ENCODE measurements at regions not wholly inside any gene's neighbourhood (a gene's known extent, or its start where the extent isn't known, plus 50 kb on each side); places are given as distances from the start of the nearest gene placed in this dataset.

DNA sequence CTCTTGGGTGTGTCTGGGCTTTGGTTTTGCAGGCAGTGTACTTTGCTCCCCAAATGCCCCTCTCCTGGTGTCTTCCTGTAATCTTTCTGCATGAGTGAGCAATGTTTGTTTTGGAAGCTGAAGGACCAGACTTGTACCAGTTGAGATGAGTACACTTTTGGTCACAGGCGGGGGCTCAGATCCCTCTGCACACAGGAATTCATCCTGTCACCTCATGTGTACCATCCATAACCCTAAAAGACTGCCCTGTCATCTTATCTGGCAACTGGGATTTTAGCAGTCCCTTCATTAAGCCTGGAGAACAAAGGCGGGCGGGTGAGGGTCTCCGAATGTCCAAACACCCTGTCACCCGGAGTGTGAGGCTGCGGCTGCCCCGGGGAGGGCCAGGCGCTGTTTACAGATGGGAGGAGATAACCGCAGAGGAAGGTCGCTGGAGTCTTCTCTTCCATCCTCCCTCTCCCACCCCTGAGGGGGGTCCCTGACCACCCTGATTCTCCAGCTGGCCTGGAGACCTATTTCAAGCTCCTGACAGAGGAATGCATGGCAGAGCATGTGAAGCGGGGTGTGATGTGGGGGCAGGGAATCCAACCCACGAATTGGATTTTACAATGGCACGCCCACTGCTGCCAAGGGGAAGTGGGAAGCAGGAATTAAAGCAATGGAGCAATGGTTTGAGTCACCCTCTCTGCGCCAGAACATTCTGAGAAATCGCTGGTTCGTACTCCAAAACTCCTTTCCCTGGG, 158.2 kb upstream of the MYCN start:
- no peak for DNase-seq

- DNase-seq = no peak
Measured at GRCh38 chr2:15782769-15783294, 157.5 kb upstream of the MYCN start.

- DNase-seq = no peak
Measured at GRCh38 chr2:15783489-15783888, 156.9 kb upstream of the MYCN start.

- no peak for DNase-seq
Measured at GRCh38 chr2:15784106-15784885, 156.1 kb upstream of the MYCN start.

DNA sequence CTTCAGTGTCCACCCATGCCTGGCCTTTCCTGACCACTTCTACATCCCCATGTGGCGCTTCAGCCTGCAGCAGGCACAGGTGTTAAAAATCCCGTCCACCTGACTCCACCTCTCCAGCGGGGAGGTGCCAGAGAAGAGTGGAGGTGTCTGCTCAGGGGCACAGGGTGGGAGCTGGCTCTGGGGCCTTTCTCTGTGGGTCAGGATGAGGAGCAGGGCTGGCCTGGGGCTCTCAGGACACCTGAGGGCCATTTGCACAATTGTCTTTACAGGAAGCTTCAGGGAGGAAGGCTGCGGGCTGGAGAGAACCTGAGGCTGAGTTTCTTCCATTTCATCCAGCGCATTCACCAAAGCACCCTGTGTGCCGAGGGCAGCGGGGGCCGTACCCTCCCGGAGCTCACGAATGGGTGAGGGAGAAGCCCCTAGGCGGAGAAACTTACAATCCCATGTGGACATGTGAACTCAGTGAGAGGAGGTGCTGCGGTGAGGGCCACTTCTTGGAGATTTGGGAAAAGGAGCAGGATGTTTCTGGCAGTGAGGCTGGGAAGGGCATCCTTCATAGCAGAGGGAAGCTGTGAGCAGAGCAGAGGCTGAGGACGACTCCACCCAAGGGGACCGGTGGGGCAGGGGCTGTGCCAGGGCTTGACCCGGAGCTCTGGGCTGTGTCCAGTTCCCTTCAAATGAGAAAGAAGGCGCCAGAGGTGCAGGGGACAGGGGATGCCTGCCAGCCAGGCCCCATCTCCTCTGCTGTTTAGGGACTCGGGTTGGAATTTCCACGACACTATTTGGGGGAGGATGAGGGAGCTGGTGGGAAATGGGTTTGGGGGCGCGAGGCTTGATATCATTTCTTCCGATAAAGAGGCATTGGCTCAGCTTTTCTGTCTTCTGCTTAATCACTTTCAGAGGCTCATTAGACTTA, 155.2 kb upstream of the MYCN start:
- no peak for DNase-seq

GRCh38 chr2:15786003-15786654, 154.2 kb upstream of the MYCN start:
- DNase-seq = no peak

DNA sequence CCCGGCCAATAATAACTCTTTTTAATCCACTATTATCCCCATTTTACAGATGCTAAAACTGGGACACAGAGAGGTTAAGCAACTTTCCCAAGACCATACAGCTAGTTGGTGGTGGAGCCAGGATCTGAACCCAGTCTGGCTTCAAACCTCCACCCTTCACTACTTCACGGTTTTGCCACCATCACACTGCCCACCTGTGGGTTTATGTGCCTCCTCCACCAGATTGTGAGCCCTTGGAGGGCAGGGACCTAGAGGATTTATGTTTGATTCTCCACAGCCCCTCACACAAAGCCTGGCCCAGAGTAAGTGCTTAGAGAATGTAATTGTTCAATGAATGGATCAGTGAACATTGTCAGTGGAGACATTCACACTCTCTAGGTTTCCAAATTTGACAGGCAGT, 153.4 kb upstream of the MYCN start:
- DNase-seq = no peak

GRCh38 chr2:15787535-15788454, 152.6 kb upstream of the MYCN start:
- no peak for DNase-seq

- no peak for DNase-seq
Measured at GRCh38 chr2:15788455-15788829, 151.9 kb upstream of the MYCN start.

DNA sequence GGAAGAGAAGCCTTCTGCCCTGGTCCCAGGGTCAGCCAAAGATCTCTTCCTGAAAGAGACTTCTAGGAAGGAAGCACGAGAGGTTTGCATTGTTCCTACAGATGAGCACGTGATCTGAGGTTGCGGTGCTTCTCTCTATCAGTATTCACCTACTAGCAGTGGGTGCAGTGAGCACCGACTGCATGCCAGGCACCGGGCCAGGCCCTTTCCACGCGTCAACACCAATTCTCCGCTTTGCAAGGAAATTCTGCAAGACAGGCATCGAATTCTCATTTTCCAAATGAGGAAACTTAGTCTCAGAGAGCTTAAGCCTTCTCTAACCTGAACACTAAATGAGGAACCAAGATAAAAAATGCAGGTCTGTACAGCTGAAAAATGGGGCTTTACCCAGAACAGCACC, 151.5 kb upstream of the MYCN start:
- DNase-seq = no peak

DNA sequence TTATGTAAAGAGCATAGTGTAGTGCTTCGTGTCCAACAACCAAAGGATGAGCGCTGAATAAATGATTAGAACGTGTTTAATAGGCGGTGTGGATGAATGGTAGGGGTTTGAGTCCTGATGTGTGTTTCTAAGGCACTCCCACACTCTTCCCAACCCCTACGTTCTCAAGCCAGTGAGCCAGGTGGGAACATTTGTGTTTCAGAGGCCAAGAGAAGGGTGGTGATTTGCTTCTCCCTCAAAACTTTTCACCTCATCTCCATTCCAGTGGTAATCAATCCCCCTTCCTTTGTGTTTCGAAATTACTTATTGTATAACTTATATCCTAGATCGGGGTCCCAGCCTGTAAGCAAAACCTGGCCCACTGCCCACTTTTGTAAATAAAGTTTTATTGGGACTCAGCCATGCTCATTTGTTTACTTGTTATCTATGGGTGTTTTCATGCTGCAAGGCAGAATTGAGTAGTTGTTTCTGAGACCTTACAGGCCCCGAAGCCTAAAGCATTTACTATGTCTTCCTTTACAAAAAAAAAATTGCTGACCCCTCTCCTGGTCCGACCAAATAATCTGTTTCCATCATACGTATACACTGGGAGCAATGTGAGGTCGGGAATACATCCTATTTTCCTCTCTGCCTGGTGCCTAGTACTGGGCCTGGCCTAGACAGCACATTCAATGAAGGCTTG, 150.8 kb upstream of the MYCN start:
- DNase-seq = no peak

- DNase-seq = no peak
Measured at GRCh38 chr2:15790326-15790725, 150.0 kb upstream of the MYCN start.

DNA sequence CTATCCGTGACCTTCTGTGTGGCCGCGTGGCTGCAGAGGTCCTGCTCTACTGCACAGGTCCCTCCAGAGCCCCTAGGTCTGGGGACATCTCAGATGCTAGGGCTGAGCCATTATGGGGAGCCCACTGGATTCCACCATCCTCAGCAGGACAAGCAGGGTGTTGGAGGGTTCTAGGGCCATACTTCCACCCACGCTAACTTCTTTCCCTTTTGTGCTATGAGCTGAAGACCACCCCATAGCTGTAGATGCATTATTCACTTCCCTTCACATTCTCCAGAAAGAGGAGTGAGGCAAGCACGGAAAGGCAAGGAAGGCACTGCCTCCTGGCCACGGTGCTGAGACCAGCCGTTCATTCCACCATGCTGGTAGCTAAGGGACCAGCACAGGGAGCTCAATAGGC, 149.5 kb upstream of the MYCN start:
- DNase-seq = no peak

DNA sequence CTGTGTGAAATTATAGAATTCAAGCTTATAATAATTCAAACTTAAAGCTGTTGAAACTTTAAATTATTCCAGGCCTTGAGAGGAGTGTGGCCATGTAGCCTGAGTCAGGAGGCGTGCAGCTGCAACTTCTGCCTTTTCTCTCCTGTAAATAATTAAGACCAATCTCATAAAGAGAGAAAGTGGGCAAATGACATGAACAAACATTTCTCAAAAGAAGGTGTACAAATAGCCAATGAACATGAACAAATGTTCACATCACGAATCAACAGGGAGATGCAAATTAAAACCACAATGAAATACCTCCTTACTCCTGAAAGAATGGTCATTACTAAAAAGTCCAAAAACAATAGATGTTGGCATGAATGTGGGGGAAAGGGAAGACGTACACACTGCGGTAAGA, 149.1 kb upstream of the MYCN start:
- DNase-seq = no peak

DNA sequence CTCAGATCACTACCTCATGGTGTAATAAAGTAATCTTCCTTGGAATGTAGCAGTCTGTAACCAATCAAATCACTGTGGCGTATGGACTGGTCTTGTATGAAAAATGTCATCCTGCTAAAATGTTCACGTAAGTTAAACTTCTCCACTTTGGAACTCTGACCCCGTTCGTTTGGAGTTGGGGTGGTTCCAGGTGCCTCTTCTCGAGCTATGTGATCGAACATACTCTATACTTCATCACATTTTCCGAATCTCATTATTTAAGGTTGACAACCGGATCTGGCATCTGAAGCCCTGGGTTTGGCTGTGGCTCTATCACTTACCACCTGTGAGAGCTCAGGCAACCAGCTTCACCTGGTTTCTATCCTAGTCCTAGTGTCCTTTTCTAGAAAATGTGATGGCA, 148.0 kb upstream of the MYCN start:
- DNase-seq = no peak

DNA sequence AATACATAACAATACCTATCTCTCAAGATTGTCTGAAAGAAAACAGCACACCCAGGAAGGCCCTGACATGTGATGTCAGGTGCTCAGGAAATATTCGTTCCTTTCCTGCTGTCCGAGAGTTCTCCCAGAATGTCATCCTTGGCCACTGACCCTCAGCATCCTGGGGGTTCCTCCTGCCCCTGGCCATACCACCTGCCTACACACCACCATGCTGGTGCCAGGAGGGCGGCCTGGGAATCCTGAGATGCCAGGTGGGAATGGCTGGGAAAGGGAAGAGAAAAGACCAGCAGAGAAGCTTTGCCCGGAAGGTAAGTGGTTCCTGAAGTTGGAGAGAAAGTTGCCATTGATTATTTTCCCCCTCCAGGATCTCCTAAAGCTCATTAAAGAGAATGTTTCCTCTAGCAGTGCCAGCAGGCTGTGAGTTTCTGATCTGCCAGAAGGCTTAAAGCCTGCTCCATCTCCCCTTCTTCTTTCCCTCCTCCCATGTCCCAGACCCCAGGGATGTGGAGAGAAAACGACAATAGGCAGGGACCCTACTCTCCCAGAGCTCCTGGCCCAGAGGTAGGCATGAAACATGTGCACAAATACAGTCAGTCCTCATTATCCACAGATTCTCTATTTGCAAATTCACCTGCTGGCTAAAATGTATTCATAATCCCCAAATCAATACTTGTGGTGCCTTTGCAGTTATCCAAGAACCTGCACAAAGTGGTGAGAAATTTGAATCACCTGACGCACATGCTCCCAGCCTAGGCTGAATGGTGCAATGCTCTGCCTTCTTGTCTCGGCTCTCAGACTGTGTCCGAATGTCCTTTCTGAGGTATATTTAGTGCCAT, 147.1 kb upstream of the MYCN start:
- no peak for DNase-seq

DNA sequence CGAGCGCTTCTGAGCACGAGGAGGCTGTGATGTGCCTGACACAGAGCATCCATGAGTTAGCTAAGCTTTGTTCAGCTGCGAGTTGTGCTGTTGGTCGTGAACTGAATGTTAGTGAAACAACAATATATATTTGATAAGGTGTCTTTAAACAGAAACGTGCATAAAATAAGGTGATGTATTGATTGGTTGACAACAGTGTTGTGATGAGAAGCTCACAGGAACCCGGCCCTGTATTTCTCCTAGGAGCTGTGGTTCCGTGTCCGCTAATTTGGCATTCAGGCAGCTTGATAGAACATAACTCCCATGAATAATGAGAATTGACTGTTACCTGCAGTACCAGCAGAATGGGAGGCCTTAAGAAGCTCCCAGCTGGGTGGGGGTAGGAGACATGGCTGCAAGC, 146.4 kb upstream of the MYCN start:
- DNase-seq = no peak

DNA sequence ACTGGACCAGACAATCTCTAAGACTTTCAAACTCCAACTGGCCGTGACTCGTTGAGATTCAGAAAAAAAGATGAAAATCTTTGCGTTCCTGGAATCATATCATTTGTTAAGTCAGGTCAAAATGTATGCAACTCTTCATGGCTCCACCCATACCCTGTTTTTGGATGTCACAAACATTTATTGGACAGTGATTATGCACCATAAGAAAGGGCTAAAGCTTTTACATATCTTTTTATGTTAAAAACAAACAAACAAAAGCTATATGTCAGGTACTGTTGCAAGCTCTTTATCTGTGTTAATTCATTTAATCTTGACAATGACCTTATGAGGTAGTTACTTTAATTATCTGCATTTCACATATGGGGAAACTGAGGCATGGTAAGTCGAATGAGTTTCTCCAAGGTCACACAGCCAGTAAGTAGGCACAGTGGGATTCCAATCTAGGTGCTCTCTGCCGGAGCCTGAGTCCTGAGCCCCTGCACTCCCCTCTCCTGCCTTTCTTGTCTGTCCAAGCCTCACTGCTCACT, 145.7 kb upstream of the MYCN start:
- no peak for DNase-seq

- no peak for DNase-seq
Measured at GRCh38 chr2:15795426-15795825, 144.9 kb upstream of the MYCN start.
